Keratinocyte (primary cell): ENCODE measurements at regions not wholly inside any gene's neighbourhood (a gene's known extent, or its start where the extent isn't known, plus 50 kb on each side); places are given as distances from the start of the nearest gene placed in this dataset.

Experiments used
- DNase-seq: peaks from one replicate; pipeline ENCODE4 v3.0.0-alpha.2; 2011; ENCODE audit warnings: low read depth, missing footprints, low spot score
- FAIRE-seq: peaks from 2 replicates; lab custom pipeline; 2011; peaks lifted over from hg19 to GRCh38; lab: Jason Lieb, UNC
- H2AFZ ChIP-seq: 2 replicates; pipeline ENCODE4 v1.6.0; 2012; ENCODE audit warnings: low read length, control low read depth, inconsistent platforms; ENCODE audit not compliant: control insufficient read depth
- H3K27ac ChIP-seq: 2 replicates; pipeline ENCODE4 v1.5.1; 2011; ENCODE audit warnings: low read length; ENCODE audit not compliant: control insufficient read depth, insufficient read depth
- H3K27me3 ChIP-seq: 3 replicates; pipeline ENCODE4 v1.6.0; 2011; ENCODE audit warnings: low read length; ENCODE audit not compliant: control insufficient read depth, insufficient read depth; ENCODE audit errors: extremely low read depth
- H3K36me3 ChIP-seq, 2 experiments: 2 replicates in 1 of 2; 3 replicates in 1 of 2; pipeline ENCODE4 v1.5.1; 2011; ENCODE audit warnings: low read length in 2 of 2, mild to moderate bottlenecking in 1 of 2; ENCODE audit not compliant: control insufficient read depth in 2 of 2, insufficient read depth in 2 of 2; ENCODE audit errors: extremely low read depth in 1 of 2
- H3K4me1 ChIP-seq: 3 replicates; pipeline ENCODE4 v1.5.1; 2011; ENCODE audit warnings: low read length; ENCODE audit not compliant: control insufficient read depth, insufficient read depth; ENCODE audit errors: extremely low read depth
- H3K4me2 ChIP-seq: 3 replicates; pipeline ENCODE4 v1.6.0; 2011; ENCODE audit warnings: low read depth, low read length; ENCODE audit not compliant: control insufficient read depth, insufficient read depth; ENCODE audit errors: extremely low read depth
- H3K4me3 ChIP-seq, 3 experiments: fragments of 200-600 bp in 1 of 3; sonication (generic) in 1 of 3; 2 replicates in 2 of 3; 3 replicates in 1 of 3; pipeline ENCODE4 v1.5.1; 2011 to 2016; ENCODE audit warnings: low read length in 3 of 3, mild to moderate bottlenecking in 3 of 3, control low read depth in 2 of 3, inconsistent platforms in 1 of 3, low read depth in 1 of 3, mixed read lengths in 1 of 3, mixed run types in 1 of 3, moderate library complexity in 1 of 3; ENCODE audit not compliant: control insufficient read depth in 2 of 3, insufficient read depth in 2 of 3; ENCODE audit errors: extremely low read depth in 1 of 3
- H3K79me2 ChIP-seq: 2 replicates; pipeline ENCODE4 v1.6.0; 2012; ENCODE audit warnings: low read length; ENCODE audit not compliant: control insufficient read depth, insufficient read depth
- H3K9ac ChIP-seq: 3 replicates; pipeline ENCODE4 v1.6.0; 2011; ENCODE audit warnings: low read length; ENCODE audit not compliant: control insufficient read depth, insufficient read depth; ENCODE audit errors: extremely low read depth
- H3K9me1 ChIP-seq: 3 replicates; pipeline ENCODE4 v1.6.0; 2011; ENCODE audit warnings: low read length; ENCODE audit not compliant: control insufficient read depth, insufficient read depth; ENCODE audit errors: extremely low read depth
- H3K9me3 ChIP-seq: 2 replicates; pipeline ENCODE4 v1.5.1; 2012; ENCODE audit warnings: low read depth, low read length; ENCODE audit not compliant: control insufficient read depth
- H4K20me1 ChIP-seq: 3 replicates; pipeline ENCODE4 v1.6.0; 2011; ENCODE audit warnings: low read length; ENCODE audit not compliant: control insufficient read depth, insufficient read depth; ENCODE audit errors: extremely low read depth
- EZH2 ChIP-seq: IDR thresholded peaks from one replicate; pipeline ENCODE4 v1.6.1; 2012; ENCODE audit warnings: inconsistent platforms, mild to moderate bottlenecking, low read length, moderate library complexity
- dilution Hi-C: fragments of 300-500 bp; cut with MboI; formaldehyde crosslinking; loops from one replicate; pipeline ENCODE4 v1.7.0; 2020; ENCODE audit warnings: low sequenced_read_pairs; ENCODE audit not compliant: extremely low pct_ligation_motif_present
- TF ChIP-seq, protein P1 (sequence below), 3 experiments: IDR thresholded peaks in 1 of 3; conservative IDR thresholded peaks in 1 of 3; optimal IDR thresholded peaks in 1 of 3; 2 replicates in 2 of 3; 3 replicates in 1 of 3; pipeline versions ENCODE3 to v1.5.1; 2011; ENCODE audit warnings: low read length in 3 of 3, mild to moderate bottlenecking in 3 of 3, moderate library complexity in 2 of 3, control low read depth in 1 of 3, inconsistent platforms in 1 of 3; ENCODE audit not compliant: insufficient read depth in 2 of 3; ENCODE audit errors: extremely low read depth in 1 of 3

DNA sequence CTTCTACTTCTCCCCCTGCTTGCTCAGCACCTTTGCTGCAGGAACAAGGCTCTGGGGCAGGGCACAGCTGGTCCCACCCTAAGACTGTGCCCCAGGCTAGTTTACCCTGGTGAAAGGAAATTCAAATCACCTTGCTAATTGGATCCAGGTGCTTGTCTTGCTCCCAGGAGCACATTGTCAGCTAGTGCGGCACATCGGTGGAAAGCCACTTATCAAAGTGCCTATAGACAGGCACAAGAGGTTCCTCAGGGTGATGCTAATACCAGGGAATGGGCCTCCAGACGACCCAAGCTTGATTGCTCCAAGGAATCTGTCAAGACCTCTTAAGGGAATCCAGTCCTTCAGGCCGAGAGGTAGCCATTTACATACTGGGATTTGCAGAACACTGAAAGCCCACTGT is 64.5 kb upstream of the PRPS1 start:
- Histone ChIP-seq H3K79me2 (no peaks in the 10 kb centered on the region), H3K27me3 (peaks cover 3% of the 10 kb centered on the region), H2AFZ (no peak overlapping the region), H3K9me3 (no peaks in the 10 kb centered on the region), H3K9ac (no peak overlapping the region), H3K4me2 (no peak overlapping the region), H3K36me3 (no peaks in the 10 kb centered on the region), H3K4me1 (no peaks in the 10 kb centered on the region), H4K20me1 (no peaks in the 10 kb centered on the region), H3K4me3 (no peak overlapping the region), H3K9me1 (no peaks in the 10 kb centered on the region), H3K27ac (no peak overlapping the region)
- dilution Hi-C loops: no loop called here
- FAIRE-seq (no peak), DNase-seq (no peak)
- TF ChIP-seq, protein P1, sequence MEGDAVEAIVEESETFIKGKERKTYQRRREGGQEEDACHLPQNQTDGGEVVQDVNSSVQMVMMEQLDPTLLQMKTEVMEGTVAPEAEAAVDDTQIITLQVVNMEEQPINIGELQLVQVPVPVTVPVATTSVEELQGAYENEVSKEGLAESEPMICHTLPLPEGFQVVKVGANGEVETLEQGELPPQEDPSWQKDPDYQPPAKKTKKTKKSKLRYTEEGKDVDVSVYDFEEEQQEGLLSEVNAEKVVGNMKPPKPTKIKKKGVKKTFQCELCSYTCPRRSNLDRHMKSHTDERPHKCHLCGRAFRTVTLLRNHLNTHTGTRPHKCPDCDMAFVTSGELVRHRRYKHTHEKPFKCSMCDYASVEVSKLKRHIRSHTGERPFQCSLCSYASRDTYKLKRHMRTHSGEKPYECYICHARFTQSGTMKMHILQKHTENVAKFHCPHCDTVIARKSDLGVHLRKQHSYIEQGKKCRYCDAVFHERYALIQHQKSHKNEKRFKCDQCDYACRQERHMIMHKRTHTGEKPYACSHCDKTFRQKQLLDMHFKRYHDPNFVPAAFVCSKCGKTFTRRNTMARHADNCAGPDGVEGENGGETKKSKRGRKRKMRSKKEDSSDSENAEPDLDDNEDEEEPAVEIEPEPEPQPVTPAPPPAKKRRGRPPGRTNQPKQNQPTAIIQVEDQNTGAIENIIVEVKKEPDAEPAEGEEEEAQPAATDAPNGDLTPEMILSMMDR (optimal IDR thresholded peaks at IDR 0.05 in 1 of 3, IDR thresholded peaks at IDR 0.05 in 1 of 3, conservative IDR thresholded peaks at IDR 0.05 in 1 of 3; ENCODE audit: extremely low read depth in 1 of 3, insufficient read depth in 2 of 3, low read length in 3 of 3): no peak
- TF ChIP-seq EZH2: no peak

DNA sequence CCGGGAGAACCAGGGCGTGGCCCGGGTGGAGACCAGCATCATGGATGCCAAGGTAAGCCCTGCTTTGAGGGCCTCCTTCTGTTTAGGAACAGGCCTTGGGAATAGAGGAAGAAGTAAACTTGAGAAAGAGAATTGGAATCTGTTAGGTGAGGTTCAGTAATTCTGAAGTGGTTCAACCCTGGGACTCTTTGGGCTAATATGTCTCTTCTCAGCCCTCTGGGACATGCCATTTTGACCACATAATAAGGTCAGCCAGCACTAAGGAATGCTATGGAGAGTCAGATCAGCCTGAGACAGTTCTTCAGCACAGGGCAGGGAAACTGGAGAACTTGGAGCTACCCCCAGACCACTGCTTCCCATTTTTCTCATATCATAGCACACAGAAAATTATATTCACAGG is 63.3 kb upstream of the PRPS1 start:
- Histone ChIP-seq H3K4me3 (no peak overlapping the region), H3K9me1 (no peaks in the 10 kb centered on the region), H3K4me2 (no peak overlapping the region), H3K9ac (no peak overlapping the region), H3K27me3 (peaks cover 3% of the 10 kb centered on the region), H3K27ac (no peak overlapping the region), H3K4me1 (no peaks in the 10 kb centered on the region), H4K20me1 (no peaks in the 10 kb centered on the region), H3K79me2 (no peaks in the 10 kb centered on the region), H3K9me3 (no peaks in the 10 kb centered on the region), H2AFZ (no peak overlapping the region), H3K36me3 (no peaks in the 10 kb centered on the region)
- no peak for DNase-seq
- dilution Hi-C loops: loop anchor here (5.0 kb wide), 1 partner anchor 77 kb away; no protein-coding TSS in a partner anchor
- no peak for TF ChIP-seq EZH2
- TF ChIP-seq, protein P1 (optimal IDR thresholded peaks at IDR 0.05 in 1 of 3, IDR thresholded peaks at IDR 0.05 in 1 of 3, conservative IDR thresholded peaks at IDR 0.05 in 1 of 3; ENCODE audit: extremely low read depth in 1 of 3, insufficient read depth in 2 of 3, low read length in 3 of 3): no peak
- FAIRE-seq: no peak
